ENCODE measurements at regions not wholly inside any gene's neighbourhood (a gene's known extent, or its start where the extent isn't known, plus 50 kb on each side); places are given as distances from the start of the nearest gene placed in this dataset.

GRCh38 chr7:149683898-149684297 lies 89.5 kb downstream of the ZNF467 start:
- Histone ChIP-seq H3K9ac (replicated peaks; ENCODE audit: extremely low read depth, insufficient read depth, low read length) (no peak overlapping the region), H3K79me2 (ENCODE audit: control insufficient read depth, insufficient read depth, low read length) (no peaks in the 10 kb centered on the region), H3K4me1 (ENCODE audit: control insufficient read depth, extremely low read depth, insufficient read depth, low read length) (no peaks in the 10 kb centered on the region), H3K4me2 (ENCODE audit: insufficient read depth, low read length) (no peak overlapping the region), H3K27me3 (ENCODE audit: control insufficient read depth in 2 of 2, insufficient read depth in 2 of 2, low read length in 2 of 2) (peaks cover 7 to 12% of the 10 kb centered on the region in 2 experiments), H3K9me1 (replicated peaks; ENCODE audit: control insufficient read depth, extremely low read depth, insufficient read depth, low read length) (no peaks in the 10 kb centered on the region), H4K20me1 (replicated peaks; ENCODE audit: control insufficient read depth, extremely low read depth, insufficient read depth, low read length) (no peaks in the 10 kb centered on the region), H3K4me3 (replicated peaks in 1 of 3; ENCODE audit: insufficient read depth in 1 of 3, low read depth in 1 of 3, low read length in 3 of 3) (no peak overlapping the region), H3K36me3 (ENCODE audit: control insufficient read depth in 2 of 2, extremely low read depth in 1 of 2, insufficient read depth in 2 of 2, low read length in 2 of 2) (no peaks in the 10 kb centered on the region), H3K9me3 (replicated peaks; ENCODE audit: control insufficient read depth, insufficient read depth, low read length) (no peaks in the 10 kb centered on the region), H2AFZ (ENCODE audit: low read depth, low read length) (no peak overlapping the region), H3K27ac (ENCODE audit: insufficient read depth, low read depth, low read length) (no peak overlapping the region)
- FAIRE-seq: no peak
- DNase-seq (ENCODE audit: low read depth, low spot score): no peak
- TF ChIP-seq FOS (IDR thresholded peaks at IDR 0.05; ENCODE audit: borderline replicate concordance, insufficient read depth, low read length): no peak
- TF ChIP-seq MAX (IDR thresholded peaks at IDR 0.05; ENCODE audit: insufficient read depth, insufficient read length): no peak
- TF ChIP-seq EZH2 (IDR thresholded peaks at IDR 0.05; ENCODE audit: borderline replicate concordance, low read depth, low read length, severe bottlenecking): no peak
- no peak for TF ChIP-seq MYC (IDR thresholded peaks at IDR 0.05; ENCODE audit: low read depth, low read length)
- no peak for TF ChIP-seq POLR2A (IDR thresholded peaks at IDR 0.05; ENCODE audit: low read depth, low read length)
- TF ChIP-seq CTCF (IDR thresholded peaks at IDR 0.05; ENCODE audit: extremely low read depth in 1 of 2, insufficient read depth in 1 of 2, low read depth in 1 of 2, low read length in 2 of 2): no peak
- TF ChIP-seq POLR2AphosphoS5 (IDR thresholded peaks at IDR 0.05; ENCODE audit: insufficient read depth, low read depth, low read length): no peak
- no TSS peak for BruUV-seq (replicated peaks)
- intact Hi-C loops (cut with micrococcal nuclease) (no loop called here), dilution Hi-C loops (cut with MboI; ENCODE audit: extremely low pct_ligation_motif_present, low sequenced_read_pairs) (no loop called here)
- CTCF ChIA-PET: interaction anchor here (0.9 to 1.4 kb wide), 6 partner anchors 11 to 198 kb away, joined by 3 to 6 read pairs (median 4); no protein-coding TSS in a partner anchor
- POLR2A ChIA-PET: no interaction called here
